ENCODE measurements at regions not wholly inside any gene's neighbourhood (a gene's known extent, or its start where the extent isn't known, plus 50 kb on each side); places are given as distances from the start of the nearest gene placed in this dataset.

- DNase-seq: no peak
- no peaks in the 10 kb centered on the region for H3K27me3 ChIP-seq
- no peaks in the 10 kb centered on the region for H3K9me3 ChIP-seq
- no peak for TF ChIP-seq POLR2A (IDR thresholded peaks at IDR 0.05)
- TF ChIP-seq CTCF (IDR thresholded peaks at IDR 0.05): no peak
- H3K4me1 ChIP-seq: no peaks in the 10 kb centered on the region
- H3K27ac ChIP-seq: no peak overlapping the region
- H3K36me3 ChIP-seq: no peaks in the 10 kb centered on the region
- H3K4me3 ChIP-seq: no peak overlapping the region
These were observed 110.1 kb upstream of the LPP start for GRCh38 chr3:188043891-188044290.

GRCh38 chr3:188046561-188047211 is 107.3 kb upstream of the LPP start:
- TF ChIP-seq POLR2A (IDR thresholded peaks at IDR 0.05): no peak
- TF ChIP-seq CTCF (IDR thresholded peaks at IDR 0.05): no peak
- no peaks in the 10 kb centered on the region for H3K27me3 ChIP-seq
- no peak for DNase-seq
- H3K4me3 ChIP-seq: no peak overlapping the region
- H3K4me1 ChIP-seq: no peaks in the 10 kb centered on the region
- H3K9me3 ChIP-seq: no peaks in the 10 kb centered on the region
- H3K27ac ChIP-seq: no peak overlapping the region
- no peaks in the 10 kb centered on the region for H3K36me3 ChIP-seq

- Histone ChIP-seq H3K4me1 (peaks cover 0 to 2% (median 0%) of the 10 kb centered on the region in 4 donors), H3K4me3 (no peak overlapping the region), H3K27me3 (no peaks in the 10 kb centered on the region), H3K36me3 (no peaks in the 10 kb centered on the region), H3K27ac (no peak overlapping the region), H3K9me3 (no peaks in the 10 kb centered on the region)
- DNase-seq: no peak
- TF ChIP-seq POLR2A (IDR thresholded peaks at IDR 0.05) (no peak), CTCF (IDR thresholded peaks at IDR 0.05) (no peak)
These were observed 106.4 kb upstream of the LPP start for GRCh38 chr3:188047536-188047935.

- H3K9me3 ChIP-seq: no peaks in the 10 kb centered on the region
- no peak overlapping the region for H3K4me3 ChIP-seq
- H3K4me1 ChIP-seq: peaks cover 0 to 5% (median 0%) of the 10 kb centered on the region in 4 donors
- TF ChIP-seq POLR2A (IDR thresholded peaks at IDR 0.05): no peak
- TF ChIP-seq CTCF (IDR thresholded peaks at IDR 0.05): no peak
- no peaks in the 10 kb centered on the region for H3K27me3 ChIP-seq
- no peaks in the 10 kb centered on the region for H3K36me3 ChIP-seq
- peak in 1 of 3 donors; percentile 54 for DNase-seq
- H3K27ac ChIP-seq: no peak overlapping the region
These were observed 104.1 kb upstream of the LPP start for GRCh38 chr3:188049606-188050530.

- Histone ChIP-seq H3K27me3 (no peaks in the 10 kb centered on the region), H3K9me3 (no peaks in the 10 kb centered on the region), H3K4me1 (peaks cover 0 to 5% (median 0%) of the 10 kb centered on the region in 4 donors), H3K27ac (peak overlapping the region; percentile 57 to 78 (median 64)), H3K36me3 (no peaks in the 10 kb centered on the region), H3K4me3 (no peak overlapping the region)
- TF ChIP-seq CTCF (IDR thresholded peaks at IDR 0.05): no peak
- TF ChIP-seq POLR2A (IDR thresholded peaks at IDR 0.05): no peak
- DNase-seq: peak in 2 of 3 donors; percentile 19 to 57
These were observed 102.2 kb upstream of the LPP start for GRCh38 chr3:188051801-188052168.

Data from Peyer's patch (tissue), 4 donors.